AG04449 (cell line): ENCODE measurements at regions not wholly inside any gene's neighbourhood (a gene's known extent, or its start where the extent isn't known, plus 50 kb on each side); places are given as distances from the start of the nearest gene placed in this dataset.

Experiments used
- CTCF ChIA-PET: fragments of 350-600 bp; formaldehyde crosslinking; extraction: SDS; loops from one replicate; lab custom pipeline; 2021; ENCODE audit warnings: antibody characterized with exemption; lab: Yijun Ruan, JAX
- POLR2A ChIA-PET: fragments of 400-600, 350-600 bp; formaldehyde crosslinking; extraction: SDS; loops from one replicate; lab custom pipeline; 2020; ENCODE audit warnings: antibody characterized with exemption, inconsistent platforms; lab: Yijun Ruan, JAX
- DNase-seq: peaks from one replicate; pipeline ENCODE4 v3.0.0-alpha.2; 2010; ENCODE audit warnings: low read depth, low spot score
- H3K4me3 ChIP-seq: 2 replicates; pipeline ENCODE4 v1.5.1; 2011; ENCODE audit warnings: low read depth, mild to moderate bottlenecking, control low read depth, low read length
- CTCF ChIP-seq: IDR thresholded peaks from one replicate; pipeline ENCODE4 v1.5.1; 2011; ENCODE audit warnings: mild to moderate bottlenecking, moderate library complexity, low read length, control low read depth, inconsistent platforms; ENCODE audit not compliant: insufficient read depth; ENCODE audit errors: missing control alignments

- no peak for DNase-seq
- H3K4me3 ChIP-seq, result no peak overlapping the region
- POLR2A ChIA-PET, result no interaction called here
- no peak for TF ChIP-seq CTCF
- CTCF ChIA-PET, result no interaction called here
These were observed 197.6 kb downstream of the SLC4A3 start for GRCh38 chr2:219824996-219825395.

- DNase-seq, result no peak
- ChIA-PET CTCF (interaction anchor here (2.5 kb wide), 1 partner anchor 8 kb away, joined by 7 read pairs; no protein-coding TSS in a partner anchor), POLR2A (no interaction called here)
- no peak for TF ChIP-seq CTCF
- H3K4me3 ChIP-seq, result no peak overlapping the region
These were observed 200.7 kb downstream of the SLC4A3 start for GRCh38 chr2:219828127-219828526.

GRCh38 chr2:219829667-219830352 lies 202.4 kb downstream of the SLC4A3 start:
- no peak for TF ChIP-seq CTCF
- ChIA-PET CTCF (no interaction called here), POLR2A (interaction anchor here (0.6 kb wide), 1 partner anchor 1386 kb away, joined by 3 read pairs; no protein-coding TSS in a partner anchor)
- H3K4me3 ChIP-seq, result no peak overlapping the region
- DNase-seq, result no peak

- no peak for TF ChIP-seq CTCF
- DNase-seq, result no peak
- ChIA-PET POLR2A (no interaction called here), CTCF (no interaction called here)
- H3K4me3 ChIP-seq, result no peak overlapping the region
These were observed 202.9 kb downstream of the SLC4A3 start for GRCh38 chr2:219830353-219830738.

GRCh38 chr2:219831957-219832356 lies 204.5 kb downstream of the SLC4A3 start:
- TF ChIP-seq CTCF, result no peak
- DNase-seq, result no peak
- POLR2A ChIA-PET, result no interaction called here
- CTCF ChIA-PET, result no interaction called here
- H3K4me3 ChIP-seq, result no peak overlapping the region

GRCh38 chr2:219832904-219833303 lies 205.5 kb downstream of the SLC4A3 start:
- no peak for TF ChIP-seq CTCF
- H3K4me3 ChIP-seq, result no peak overlapping the region
- CTCF ChIA-PET, result interaction anchor here (0.9 kb wide), 1 partner anchor 11 kb away, joined by 3 read pairs; no protein-coding TSS in a partner anchor
- DNase-seq, result no peak
- POLR2A ChIA-PET, result no interaction called here
